HG02870 (cell line): ENCODE measurements at regions not wholly inside any gene's neighbourhood (a gene's known extent, or its start where the extent isn't known, plus 50 kb on each side); places are given as distances from the start of the nearest gene placed in this dataset.

Experiments
- ATAC-seq: cut with Tn5 transposase; IDR thresholded peaks from one replicate; pipeline ENCODE4 v1.9.1; 2021; ENCODE audit warnings: mild to moderate bottlenecking, moderate library complexity; ENCODE audit not compliant: unreplicated experiment

GRCh38 chr2:23323198-23323916, 61.6 kb upstream of the KLHL29 start:
- ATAC-seq: no peak

GRCh38 chr2:23323917-23324680, 60.9 kb upstream of the KLHL29 start:
- no peak for ATAC-seq

GRCh38 chr2:23326330-23326729, 58.6 kb upstream of the KLHL29 start:
- no peak for ATAC-seq

DNA sequence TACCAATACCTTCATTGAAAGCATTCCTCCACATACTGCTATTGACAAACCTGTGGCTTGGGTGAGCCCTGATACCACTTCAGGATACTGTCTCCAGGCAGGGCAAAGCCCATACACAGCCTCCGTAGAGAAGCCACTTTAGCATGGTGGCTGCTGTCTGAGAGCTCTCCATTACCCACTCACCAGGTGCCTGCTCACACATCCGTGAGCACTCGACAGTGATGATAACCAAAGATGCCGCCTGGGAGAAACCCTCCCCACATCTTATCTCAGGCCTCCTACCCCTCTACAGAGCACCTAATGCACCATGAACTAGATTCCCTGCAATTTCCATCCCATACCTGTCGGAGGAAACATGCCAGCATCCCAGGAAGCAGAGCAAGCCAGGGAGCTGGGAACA, 57.6 kb upstream of the KLHL29 start:
- no peak for ATAC-seq

DNA sequence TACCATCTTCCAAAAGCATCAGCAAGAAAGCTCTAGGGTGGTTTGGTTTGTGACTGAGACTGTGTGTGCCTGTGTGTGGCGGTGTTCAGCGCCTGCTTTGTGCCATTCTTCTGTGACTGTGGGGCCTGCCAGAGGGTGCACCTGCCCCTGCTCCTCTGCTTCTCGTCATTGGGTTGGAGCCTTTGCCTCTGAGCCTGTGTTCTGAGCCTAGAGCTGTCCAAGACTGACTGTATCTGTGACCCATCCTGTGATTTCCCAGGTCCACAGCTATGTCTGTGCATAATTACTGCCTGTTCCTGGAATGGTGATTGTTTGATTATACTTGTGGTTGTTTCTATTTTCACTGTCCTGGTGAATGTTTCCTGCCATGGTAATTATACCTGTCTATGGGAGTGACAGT, 57.1 kb upstream of the KLHL29 start:
- ATAC-seq: no peak

DNA sequence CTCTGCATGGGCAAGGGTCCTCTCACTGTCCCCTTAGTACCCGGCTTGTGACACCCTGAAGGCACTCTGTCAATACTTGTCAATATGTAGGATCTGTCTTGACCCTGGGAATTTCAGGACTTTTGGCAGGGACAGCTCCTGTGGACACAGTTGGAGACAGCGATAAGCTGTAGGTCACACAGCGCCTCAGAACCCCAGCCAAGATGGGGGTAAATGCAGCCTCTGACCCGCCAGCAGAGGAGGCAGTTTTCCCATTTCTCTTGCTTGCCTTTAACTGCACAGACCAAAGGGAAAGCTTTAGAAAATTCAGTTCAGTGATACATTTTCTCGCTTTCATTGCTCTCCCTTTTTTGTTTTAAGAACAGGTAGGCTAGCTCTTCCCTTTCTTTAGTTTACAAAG, 54.8 kb upstream of the KLHL29 start:
- peak; percentile 77 for ATAC-seq
